Mesothelial cell of epicardium (in vitro differentiated cells): ENCODE measurements at regions not wholly inside any gene's neighbourhood (a gene's known extent, or its start where the extent isn't known, plus 50 kb on each side); places are given as distances from the start of the nearest gene placed in this dataset.
A peak's percentile ranks its signal among the peaks of the same experiment; 100 is the strongest.

Experiments
- DNase-seq, 2 experiments: peaks; one replicate each; pipeline ENCODE4 v3.0.0; 2021; ENCODE audit warnings: low spot score in 2 of 2; ENCODE audit not compliant: unreplicated experiment in 2 of 2
- H3K27ac Mint-ChIP-seq: 2 replicates; pipeline ENCODE4 v1.8.0; 2021; ENCODE audit warnings: mixed read lengths
- H3K27me3 Mint-ChIP-seq: 2 replicates; pipeline ENCODE4 v1.8.0; 2021; ENCODE audit warnings: low read depth, mixed read lengths
- H3K36me3 Mint-ChIP-seq: 2 replicates; pipeline ENCODE4 v1.8.0; 2021; ENCODE audit warnings: mixed read lengths
- H3K4me1 Mint-ChIP-seq: 2 replicates; pipeline ENCODE4 v1.8.0; 2021; ENCODE audit warnings: mixed read lengths
- H3K4me3 Mint-ChIP-seq: 2 replicates; pipeline ENCODE4 v1.8.0; 2021; ENCODE audit warnings: mild to moderate bottlenecking, moderate library complexity, mixed read lengths
- H3K9me3 Mint-ChIP-seq: 2 replicates; pipeline ENCODE4 v1.8.0; 2021; ENCODE audit warnings: mixed read lengths
- CTCF ChIP-seq: fragments of 200-600 bp; sonication (generic); IDR thresholded peaks from one replicate; pipeline ENCODE4 v1.5.0; 2021; ENCODE audit warnings: antibody characterized with exemption; ENCODE audit not compliant: unreplicated experiment

GRCh38 chr15:77553695-77554094 is 79.0 kb downstream of the LINGO1 start:
- Mint-ChIP-seq H3K9me3 (no peaks in the 10 kb centered on the region), H3K4me1 (peaks cover 61% of the 10 kb centered on the region), H3K27ac (no peak overlapping the region), H3K4me3 (no peak overlapping the region), H3K36me3 (no peaks in the 10 kb centered on the region), H3K27me3 (no peaks in the 10 kb centered on the region)
- no peak for DNase-seq
- no peak for TF ChIP-seq CTCF

- H3K4me3 Mint-ChIP-seq: no peak overlapping the region
- no peak overlapping the region for H3K27ac Mint-ChIP-seq
- no peak for DNase-seq
- H3K9me3 Mint-ChIP-seq: no peaks in the 10 kb centered on the region
- TF ChIP-seq CTCF: no peak
- peaks cover 60% of the 10 kb centered on the region for H3K4me1 Mint-ChIP-seq
- H3K36me3 Mint-ChIP-seq: no peaks in the 10 kb centered on the region
- no peaks in the 10 kb centered on the region for H3K27me3 Mint-ChIP-seq
Observed at GRCh38 chr15:77553257-77553656, 79.5 kb downstream of the LINGO1 start.

- no peaks in the 10 kb centered on the region for H3K36me3 Mint-ChIP-seq
- H3K4me3 Mint-ChIP-seq: no peak overlapping the region
- H3K27ac Mint-ChIP-seq: no peak overlapping the region
- H3K9me3 Mint-ChIP-seq: peaks cover 3% of the 10 kb centered on the region
- TF ChIP-seq CTCF: no peak
- peaks cover 51% of the 10 kb centered on the region for H3K4me1 Mint-ChIP-seq
- H3K27me3 Mint-ChIP-seq: no peaks in the 10 kb centered on the region
- DNase-seq: no peak
Observed at GRCh38 chr15:77552066-77552465, 80.6 kb downstream of the LINGO1 start.

- Mint-ChIP-seq H3K4me3 (no peak overlapping the region), H3K27ac (peak overlapping the region; percentile 75), H3K4me1 (peaks cover 36% of the 10 kb centered on the region), H3K9me3 (peaks cover 3% of the 10 kb centered on the region), H3K36me3 (no peaks in the 10 kb centered on the region), H3K27me3 (no peaks in the 10 kb centered on the region)
- DNase-seq: no peak
- no peak for TF ChIP-seq CTCF
Observed at GRCh38 chr15:77550301-77551251, 82.1 kb downstream of the LINGO1 start.

GRCh38 chr15:77549576-77550288 is 83.0 kb downstream of the LINGO1 start:
- H3K4me1 Mint-ChIP-seq: peaks cover 34% of the 10 kb centered on the region
- no peaks in the 10 kb centered on the region for H3K36me3 Mint-ChIP-seq
- H3K4me3 Mint-ChIP-seq: no peak overlapping the region
- H3K27ac Mint-ChIP-seq: no peak overlapping the region
- peaks cover 3% of the 10 kb centered on the region for H3K9me3 Mint-ChIP-seq
- DNase-seq: no peak
- TF ChIP-seq CTCF: no peak
- H3K27me3 Mint-ChIP-seq: no peaks in the 10 kb centered on the region
